SIG-M5 treated with dmso at 0.1 percent for 504 hours (cell line): ENCODE measurements at regions not wholly inside any gene's neighbourhood (a gene's known extent, or its start where the extent isn't known, plus 50 kb on each side); places are given as distances from the start of the nearest gene placed in this dataset.
A peak's percentile ranks its signal among the peaks of the same experiment; 100 is the strongest.

ENCODE experiments used
- DNase-seq: peaks from one replicate; lab custom pipeline; 2025; ENCODE audit not compliant: unreplicated experiment; lab: John Stamatoyannopoulos, UW

DNA sequence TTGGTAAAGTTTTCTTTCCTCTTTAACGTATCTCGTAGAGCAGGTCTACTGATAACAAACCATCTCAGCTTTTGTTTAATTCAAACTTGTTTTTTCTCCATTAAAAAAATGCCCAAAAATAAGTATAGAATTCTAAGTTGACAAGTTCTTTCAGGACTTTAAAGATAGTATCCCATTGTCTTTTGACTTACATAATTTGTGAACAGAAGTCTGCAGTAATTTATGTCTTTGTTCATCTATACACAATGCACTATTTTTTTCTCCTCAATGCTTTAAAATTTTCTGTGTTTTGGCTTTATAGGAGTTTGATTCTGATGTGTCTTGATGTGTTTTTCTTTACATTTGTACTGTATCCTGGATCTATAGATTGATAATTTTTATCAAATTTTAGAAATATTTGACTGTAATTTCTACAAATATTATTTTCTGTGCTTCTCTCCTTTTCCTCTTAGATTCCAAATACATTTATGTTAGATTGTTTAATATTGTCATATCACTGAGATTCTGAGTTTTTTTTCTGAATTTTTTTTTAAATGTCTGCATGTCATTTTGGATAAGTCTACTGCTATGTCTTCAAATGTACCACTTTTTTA is 143.3 kb downstream of the FTCDNL1 start:
- DNase-seq = peak; percentile 26

- no peak for DNase-seq
Measured at GRCh38 chr2:199705538-199705937, 145.5 kb downstream of the FTCDNL1 start.

GRCh38 chr2:199704358-199705238 is 146.4 kb downstream of the FTCDNL1 start:
- DNase-seq = peak; percentile 85

DNA sequence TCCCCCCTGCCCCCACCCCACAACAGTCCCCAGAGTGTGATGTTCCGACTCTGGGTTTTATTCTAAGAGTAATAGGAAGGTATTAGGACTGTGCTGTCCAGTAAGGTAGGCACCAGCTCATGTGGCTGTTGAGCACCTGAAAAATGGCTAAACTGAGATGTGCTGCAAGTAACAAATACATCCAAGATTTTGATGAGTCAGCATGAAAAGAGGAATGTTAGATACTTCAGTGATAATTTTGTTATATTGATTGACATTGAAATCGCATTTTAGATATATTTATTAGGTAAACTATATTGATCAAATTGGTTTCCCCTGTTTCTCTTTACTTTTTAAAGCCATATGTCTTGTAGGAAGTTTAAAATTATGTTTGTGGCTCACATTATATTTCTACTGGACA is 147.8 kb downstream of the FTCDNL1 start:
- DNase-seq = no peak

DNA sequence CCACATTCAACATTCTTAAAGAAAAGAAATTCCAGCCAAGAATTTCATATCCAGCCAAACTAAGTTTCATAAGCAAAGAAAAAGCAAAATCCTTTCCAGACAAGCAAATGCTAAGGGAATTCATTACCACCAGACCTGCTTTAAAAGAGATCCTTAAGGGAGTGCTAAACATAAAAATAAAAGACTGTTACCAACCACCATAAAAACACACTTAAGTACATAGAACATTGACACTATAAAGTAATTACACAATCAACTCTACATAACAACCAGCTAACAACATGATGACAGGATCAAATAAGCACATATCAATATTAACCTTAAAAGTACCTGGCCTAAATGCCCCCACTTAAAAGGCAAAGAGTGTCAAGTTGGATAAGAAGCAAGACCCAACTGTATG is 153.5 kb downstream of the FTCDNL1 start:
- no peak for DNase-seq

- DNase-seq = no peak
Measured at GRCh38 chr2:199696048-199696447, 154.9 kb downstream of the FTCDNL1 start.

DNA sequence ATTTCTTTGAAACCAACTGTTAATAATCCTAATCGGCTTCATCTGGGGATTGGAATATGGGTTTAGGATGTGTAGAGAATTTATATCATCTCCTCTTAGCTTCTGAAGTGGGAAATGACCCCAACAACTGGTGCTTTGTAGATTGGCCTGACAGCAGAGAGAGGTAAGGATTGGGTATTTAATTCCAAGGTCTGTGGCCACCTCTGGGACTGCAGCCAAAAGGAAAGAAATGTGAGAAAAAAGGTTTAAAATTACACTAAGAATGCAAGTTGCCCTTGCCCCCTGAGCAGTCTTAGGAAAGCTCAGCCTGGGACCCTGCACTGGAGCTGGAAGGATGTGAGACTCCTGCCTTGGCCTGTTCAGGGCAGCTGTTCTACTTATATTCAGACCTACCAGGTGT is 157.1 kb downstream of the FTCDNL1 start:
- DNase-seq = no peak

DNA sequence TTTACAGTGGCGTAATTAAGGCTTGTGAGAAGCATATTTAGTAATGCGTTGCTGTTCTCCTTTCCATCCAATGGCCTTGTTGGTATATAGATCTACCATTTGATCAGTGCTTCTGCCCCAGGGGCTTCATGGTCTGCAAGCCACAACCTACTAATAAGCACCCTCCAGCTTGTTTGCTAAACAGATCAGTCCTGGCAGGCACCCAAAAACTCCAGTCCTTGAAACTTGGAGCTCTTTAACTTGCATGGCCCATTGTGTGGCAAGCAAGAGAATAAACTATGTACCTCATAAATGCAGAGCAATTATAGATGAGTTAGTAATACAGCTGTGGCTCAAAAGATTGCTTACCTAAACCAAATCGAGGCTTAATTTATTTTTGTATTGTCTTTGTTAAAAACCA is 158.5 kb downstream of the FTCDNL1 start:
- DNase-seq = no peak

- DNase-seq = no peak
Measured at GRCh38 chr2:199690225-199690624, 160.8 kb downstream of the FTCDNL1 start.

DNA sequence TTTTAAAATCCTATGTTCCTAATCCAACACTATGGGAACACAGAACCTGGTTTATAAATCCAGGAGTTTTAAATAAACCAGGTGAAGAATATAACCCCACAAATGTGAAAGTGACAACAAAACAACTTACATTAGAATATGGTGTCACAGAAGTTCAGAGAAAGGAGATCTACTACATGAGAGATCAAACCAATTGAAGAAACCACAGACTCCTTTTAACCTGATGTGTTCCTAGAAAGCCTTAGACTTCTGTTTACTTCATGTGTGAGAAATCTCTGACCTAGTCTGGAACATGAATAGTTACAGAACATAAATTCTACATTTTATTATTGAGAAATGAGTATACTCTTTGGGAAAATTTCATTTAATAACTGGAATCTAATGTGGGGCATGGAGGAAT is 165.3 kb downstream of the FTCDNL1 start:
- DNase-seq = no peak

DNA sequence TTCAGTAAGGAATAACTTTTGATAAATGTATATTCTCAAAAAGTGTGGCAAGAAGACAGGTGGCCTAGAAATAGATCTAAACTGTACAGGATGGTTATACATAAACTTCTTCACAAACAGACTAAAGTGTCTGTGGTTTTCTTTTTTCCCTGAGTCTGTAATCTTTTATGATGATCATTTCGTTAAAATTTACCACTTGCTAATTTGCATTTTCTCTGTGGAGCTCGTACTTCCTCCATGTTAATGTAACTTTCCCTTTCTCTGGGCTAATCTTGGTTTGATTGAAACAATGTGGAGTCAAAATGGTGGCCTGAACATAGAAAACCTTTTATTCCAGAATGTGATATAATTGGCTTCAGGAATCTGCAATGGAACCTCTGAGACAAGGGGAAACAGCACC is 166.2 kb downstream of the FTCDNL1 start:
- no peak for DNase-seq

GRCh38 chr2:199684168-199684567 is 166.8 kb downstream of the FTCDNL1 start:
- no peak for DNase-seq

GRCh38 chr2:199682001-199682400 is 169.0 kb downstream of the FTCDNL1 start:
- no peak for DNase-seq

DNA sequence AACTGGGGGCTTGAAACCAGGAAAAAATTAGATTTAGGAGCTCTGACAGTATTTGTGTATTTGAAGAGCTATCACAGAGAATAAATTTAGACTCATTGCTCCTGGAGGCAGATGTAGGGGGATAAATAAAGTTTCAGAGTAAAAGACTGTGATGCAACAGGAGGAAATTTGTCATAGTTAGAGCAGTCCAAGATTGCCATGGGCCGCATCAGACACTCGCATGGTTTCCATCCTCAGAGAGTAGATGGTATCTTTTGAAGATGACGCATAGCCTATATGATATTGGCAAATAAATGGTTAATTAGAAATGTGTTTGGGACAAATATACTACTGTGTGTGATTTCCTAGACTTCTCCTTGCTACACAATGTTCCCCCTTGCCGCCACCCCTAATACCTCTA is 170.5 kb downstream of the FTCDNL1 start:
- peak; percentile 28 for DNase-seq

- DNase-seq = no peak
Measured at GRCh38 chr2:199679883-199680282, 171.1 kb downstream of the FTCDNL1 start.

GRCh38 chr2:199677881-199678280 is 173.1 kb downstream of the FTCDNL1 start:
- no peak for DNase-seq

GRCh38 chr2:199668645-199669044 is 182.3 kb downstream of the FTCDNL1 start:
- DNase-seq = no peak

- peak; percentile 53 for DNase-seq
Measured at GRCh38 chr2:199663157-199663556, 187.8 kb downstream of the FTCDNL1 start.

DNA sequence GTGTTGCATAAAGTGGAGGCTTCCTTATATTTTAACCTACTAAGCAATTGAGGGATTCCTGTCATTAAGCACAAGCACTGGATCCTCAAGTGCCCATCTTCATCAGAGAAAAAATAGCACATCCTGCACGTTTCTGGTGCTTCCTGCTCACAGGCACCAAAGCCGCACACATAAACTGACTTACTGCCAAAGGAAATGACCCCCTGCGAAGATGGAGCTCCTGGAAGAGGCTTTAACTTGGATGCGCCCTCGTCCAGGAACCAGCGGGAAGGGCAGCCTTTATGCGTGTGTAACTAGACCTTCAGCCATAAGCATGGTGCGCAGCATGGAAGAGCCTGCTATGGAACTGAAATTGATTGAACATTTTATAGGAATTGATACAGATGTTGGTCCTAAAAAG is 188.7 kb downstream of the FTCDNL1 start:
- no peak for DNase-seq

GRCh38 chr2:199660167-199660566 is 190.8 kb downstream of the FTCDNL1 start:
- no peak for DNase-seq

DNA sequence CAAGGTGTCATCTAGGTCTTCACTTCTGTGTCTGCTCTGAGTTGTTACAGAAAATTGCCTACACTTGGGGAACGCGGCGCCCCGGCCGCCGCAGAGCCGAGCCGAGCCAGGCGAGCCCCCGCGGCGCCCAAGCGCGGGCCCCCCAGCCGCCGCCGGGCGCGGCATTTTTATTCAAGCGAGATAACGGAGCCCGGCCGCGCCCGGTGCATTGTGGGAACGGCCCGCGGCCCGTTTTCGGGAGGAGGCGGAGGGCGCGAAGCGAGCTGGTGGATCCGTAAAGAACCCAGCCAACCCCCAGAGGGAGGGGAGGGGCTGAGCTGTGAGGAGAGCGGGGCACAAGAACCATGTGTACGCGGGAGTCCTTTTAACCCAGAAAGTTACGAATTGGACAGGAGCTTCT is 191.8 kb downstream of the FTCDNL1 start:
- DNase-seq = no peak

DNA sequence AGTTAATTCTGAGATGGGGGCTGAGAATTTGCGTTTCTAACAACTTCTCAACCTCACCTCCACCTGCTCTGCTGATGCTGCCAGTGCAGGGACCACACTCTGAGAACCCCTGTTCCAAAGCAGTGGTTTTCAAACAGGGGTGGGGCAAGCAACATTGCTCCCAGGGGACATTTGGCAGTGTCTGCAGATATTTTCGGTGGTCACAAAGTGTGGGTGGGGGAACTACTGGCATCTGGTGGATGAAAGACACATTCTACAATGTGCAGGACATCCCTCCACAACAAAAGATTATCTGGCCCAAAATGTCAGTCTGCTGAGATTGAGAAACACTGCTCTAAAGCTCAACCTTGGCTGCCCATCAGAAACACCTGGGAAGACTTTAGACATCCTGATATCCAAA is 188.7 kb upstream of the SATB2 start:
- no peak for DNase-seq

- DNase-seq = no peak
Measured at GRCh38 chr2:199631129-199631528, 173.4 kb upstream of the SATB2 start.
